Mesendoderm (in vitro differentiated cells): ENCODE measurements at regions not wholly inside any gene's neighbourhood (a gene's known extent, or its start where the extent isn't known, plus 50 kb on each side); places are given as distances from the start of the nearest gene placed in this dataset.

ENCODE experiments used
- DNase-seq: peaks from one replicate; pipeline ENCODE4 v3.0.0; 2013
- H2AK5ac ChIP-seq: 2 replicates; pipeline ENCODE4 v1.6.1; 2013; ENCODE audit warnings: low read length, inconsistent platforms
- H2BK120ac ChIP-seq: 2 replicates; pipeline ENCODE4 v1.6.1; 2013; ENCODE audit warnings: low read depth, mild to moderate bottlenecking, low read length, moderate library complexity, mixed read lengths
- H2BK15ac ChIP-seq: replicated peaks from 2 replicates; pipeline ENCODE4 v1.6.1; 2013; ENCODE audit warnings: low read depth, mild to moderate bottlenecking, moderate library complexity
- H2BK5ac ChIP-seq: 2 replicates; pipeline ENCODE4 v1.6.1; 2013; ENCODE audit warnings: low read length, inconsistent platforms
- H3K18ac ChIP-seq: 2 replicates; pipeline ENCODE4 v1.6.1; 2013; ENCODE audit warnings: mild to moderate bottlenecking, low read length, mixed read lengths
- H3K23ac ChIP-seq: one replicate; pipeline ENCODE4 v1.6.1; 2013; ENCODE audit warnings: low read length
- H3K27ac ChIP-seq: 2 replicates; pipeline ENCODE4 v1.5.1; 2013; ENCODE audit warnings: low read depth, mild to moderate bottlenecking, inconsistent platforms, low read length, moderate library complexity
- H3K27me3 ChIP-seq: 2 replicates; pipeline ENCODE4 v1.6.1; 2013; ENCODE audit warnings: low read length, control low read depth, mild to moderate bottlenecking, inconsistent platforms; ENCODE audit not compliant: insufficient read depth, poor library complexity
- H3K36me3 ChIP-seq: 2 replicates; pipeline ENCODE4 v1.6.1; 2013; ENCODE audit warnings: low read length, inconsistent platforms; ENCODE audit not compliant: control insufficient read depth, insufficient read depth
- H3K4ac ChIP-seq: one replicate; pipeline ENCODE4 v1.6.1; 2013; ENCODE audit warnings: low read depth, mild to moderate bottlenecking, low read length, moderate library complexity
- H3K4me1 ChIP-seq: 2 replicates; pipeline ENCODE4 v1.6.1; 2013; ENCODE audit warnings: low read depth, low read length, inconsistent platforms; ENCODE audit not compliant: control insufficient read depth
- H3K4me2 ChIP-seq: 2 replicates; pipeline ENCODE4 v1.6.1; 2013; ENCODE audit warnings: low read length
- H3K4me3 ChIP-seq: 2 replicates; pipeline ENCODE4 v1.5.1; 2013; ENCODE audit warnings: mild to moderate bottlenecking, low read length
- H3K56ac ChIP-seq: one replicate; pipeline ENCODE4 v1.6.1; 2013; ENCODE audit warnings: low read length
- H3K79me1 ChIP-seq: 2 replicates; pipeline ENCODE4 v1.6.1; 2013; ENCODE audit warnings: low read length, inconsistent platforms
- H3K79me2 ChIP-seq: 2 replicates; pipeline ENCODE4 v1.6.1; 2013; ENCODE audit warnings: mild to moderate bottlenecking, low read length; ENCODE audit not compliant: control insufficient read depth, insufficient read depth
- H3K9ac ChIP-seq: 2 replicates; pipeline ENCODE4 v1.6.1; 2013; ENCODE audit warnings: low read length, inconsistent platforms
- H4K5ac ChIP-seq: one replicate; pipeline ENCODE4 v1.6.1; 2013; ENCODE audit warnings: low read length
- H4K8ac ChIP-seq: one replicate; pipeline ENCODE4 v1.6.1; 2013; ENCODE audit warnings: low read depth, mild to moderate bottlenecking, control low read depth, low read length, moderate library complexity
- WGBS: extraction: QIAGEN DNeasy Blood & Tissue Kit; methylation state at CpG from one replicate; pipeline ENCODE4 v1.1.7; 2013; ENCODE audit warnings: low lambda C conversion rate, missing lambda C conversion rate; ENCODE audit not compliant: insufficient coverage; ENCODE audit errors: extremely low coverage; 5-methylcytosine and 5-hydroxymethylcytosine counted together

GRCh38 chr17:72518159-72518732 lies 397.4 kb downstream of the SOX9 start:
- no CpG with 5 or more reads among the region's 9 CpGs for WGBS
- Histone ChIP-seq H4K8ac (no peak overlapping the region), H2BK15ac (no peak overlapping the region), H3K9ac (no peak overlapping the region), H3K79me1 (no peaks in the 10 kb centered on the region), H3K36me3 (no peaks in the 10 kb centered on the region), H3K56ac (no peak overlapping the region), H3K18ac (no peak overlapping the region), H3K27me3 (no peaks in the 10 kb centered on the region), H3K4ac (no peak overlapping the region), H3K23ac (no peak overlapping the region), H4K5ac (no peak overlapping the region), H3K4me1 (no peaks in the 10 kb centered on the region), H3K79me2 (no peaks in the 10 kb centered on the region), H2BK120ac (no peak overlapping the region), H2AK5ac (no peak overlapping the region), H3K27ac (no peak overlapping the region), H2BK5ac (no peak overlapping the region), H3K4me3 (no peak overlapping the region), H3K4me2 (no peak overlapping the region)
- no peak for DNase-seq

GRCh38 chr17:72518753-72519597 lies 398.2 kb downstream of the SOX9 start:
- no peak overlapping the region for H3K4ac ChIP-seq
- H3K18ac ChIP-seq, result no peak overlapping the region
- no peak overlapping the region for H2BK15ac ChIP-seq
- no peak overlapping the region for H2BK120ac ChIP-seq
- H3K23ac ChIP-seq, result no peak overlapping the region
- H3K27ac ChIP-seq, result no peak overlapping the region
- H3K4me3 ChIP-seq, result no peak overlapping the region
- no peaks in the 10 kb centered on the region for H3K79me2 ChIP-seq
- H3K56ac ChIP-seq, result no peak overlapping the region
- H3K27me3 ChIP-seq, result no peaks in the 10 kb centered on the region
- DNase-seq, result no peak
- no peak overlapping the region for H4K8ac ChIP-seq
- no peak overlapping the region for H3K4me2 ChIP-seq
- no peak overlapping the region for H3K9ac ChIP-seq
- H2BK5ac ChIP-seq, result no peak overlapping the region
- no peak overlapping the region for H2AK5ac ChIP-seq
- H3K4me1 ChIP-seq, result no peaks in the 10 kb centered on the region
- WGBS, result no CpG with 5 or more reads among the region's 25 CpGs
- no peaks in the 10 kb centered on the region for H3K36me3 ChIP-seq
- no peak overlapping the region for H4K5ac ChIP-seq
- H3K79me1 ChIP-seq, result no peaks in the 10 kb centered on the region

GRCh38 chr17:72519598-72519936 lies 398.7 kb downstream of the SOX9 start:
- no peaks in the 10 kb centered on the region for H3K79me2 ChIP-seq
- no peak overlapping the region for H2AK5ac ChIP-seq
- H3K4ac ChIP-seq, result no peak overlapping the region
- H3K23ac ChIP-seq, result no peak overlapping the region
- H3K36me3 ChIP-seq, result no peaks in the 10 kb centered on the region
- H2BK5ac ChIP-seq, result no peak overlapping the region
- no CpG with 5 or more reads among the region's 6 CpGs for WGBS
- no peaks in the 10 kb centered on the region for H3K4me1 ChIP-seq
- no peak overlapping the region for H4K8ac ChIP-seq
- H3K18ac ChIP-seq, result no peak overlapping the region
- H3K27ac ChIP-seq, result no peak overlapping the region
- DNase-seq, result no peak
- H2BK15ac ChIP-seq, result no peak overlapping the region
- H3K4me3 ChIP-seq, result no peak overlapping the region
- no peaks in the 10 kb centered on the region for H3K79me1 ChIP-seq
- H3K4me2 ChIP-seq, result no peak overlapping the region
- H3K27me3 ChIP-seq, result no peaks in the 10 kb centered on the region
- no peak overlapping the region for H4K5ac ChIP-seq
- no peak overlapping the region for H3K9ac ChIP-seq
- no peak overlapping the region for H2BK120ac ChIP-seq
- H3K56ac ChIP-seq, result no peak overlapping the region

- H2AK5ac ChIP-seq, result no peak overlapping the region
- no peak overlapping the region for H3K4ac ChIP-seq
- no peaks in the 10 kb centered on the region for H3K27me3 ChIP-seq
- H3K4me2 ChIP-seq, result no peak overlapping the region
- H2BK15ac ChIP-seq, result no peak overlapping the region
- H3K36me3 ChIP-seq, result no peaks in the 10 kb centered on the region
- no peak overlapping the region for H3K23ac ChIP-seq
- H3K4me1 ChIP-seq, result no peaks in the 10 kb centered on the region
- WGBS, result no CpG with 5 or more reads among the region's 7 CpGs
- H3K9ac ChIP-seq, result no peak overlapping the region
- H4K5ac ChIP-seq, result no peak overlapping the region
- H3K79me2 ChIP-seq, result no peaks in the 10 kb centered on the region
- no peak overlapping the region for H2BK5ac ChIP-seq
- no peaks in the 10 kb centered on the region for H3K79me1 ChIP-seq
- H3K4me3 ChIP-seq, result no peak overlapping the region
- no peak for DNase-seq
- no peak overlapping the region for H4K8ac ChIP-seq
- no peak overlapping the region for H2BK120ac ChIP-seq
- no peak overlapping the region for H3K27ac ChIP-seq
- no peak overlapping the region for H3K18ac ChIP-seq
- no peak overlapping the region for H3K56ac ChIP-seq
These were observed 400.0 kb downstream of the SOX9 start for GRCh38 chr17:72520665-72521303.

GRCh38 chr17:72523491-72523890 lies 402.7 kb downstream of the SOX9 start:
- Histone ChIP-seq H3K4ac (no peak overlapping the region), H4K5ac (no peak overlapping the region), H3K79me2 (no peaks in the 10 kb centered on the region), H3K27ac (no peak overlapping the region), H3K23ac (no peak overlapping the region), H3K4me2 (no peak overlapping the region), H3K4me3 (no peak overlapping the region), H3K79me1 (no peaks in the 10 kb centered on the region), H3K9ac (no peak overlapping the region), H3K18ac (no peak overlapping the region), H3K27me3 (no peaks in the 10 kb centered on the region), H3K56ac (no peak overlapping the region), H2AK5ac (no peak overlapping the region), H3K4me1 (no peaks in the 10 kb centered on the region), H2BK15ac (no peak overlapping the region), H4K8ac (no peak overlapping the region), H2BK5ac (no peak overlapping the region), H2BK120ac (no peak overlapping the region), H3K36me3 (no peaks in the 10 kb centered on the region)
- no peak for DNase-seq
- no CpG with 5 or more reads among the region's 5 CpGs for WGBS
